ENCODE measurements at regions not wholly inside any gene's neighbourhood (a gene's known extent, or its start where the extent isn't known, plus 50 kb on each side); places are given as distances from the start of the nearest gene placed in this dataset.

GRCh38 chr6:40287296-40287850 lies 299.8 kb downstream of the LRFN2 start:
- H3K27me3 ChIP-seq (ENCODE audit: insufficient read depth, low read length), result no peaks in the 10 kb centered on the region

DNA sequence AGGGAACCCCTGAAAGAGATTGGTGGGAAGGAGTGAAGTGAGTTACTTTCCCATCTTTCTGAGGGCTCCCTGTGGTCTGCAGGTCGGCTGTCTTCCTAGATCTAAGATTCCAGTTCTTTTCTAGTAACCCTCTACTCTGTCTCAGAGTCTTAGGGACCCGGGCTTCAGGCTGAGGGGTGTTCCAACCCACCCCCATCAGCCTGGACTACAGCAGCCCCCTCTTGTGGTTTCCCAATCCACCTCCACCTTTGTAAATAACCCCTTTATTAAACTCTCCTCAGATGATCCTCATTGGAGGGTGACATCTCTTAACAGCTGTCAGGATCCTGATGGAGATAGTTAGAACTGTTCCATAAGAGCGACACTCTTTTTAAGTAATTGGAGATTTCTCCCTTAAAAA lies 300.4 kb downstream of the LRFN2 start:
- H3K36me3 ChIP-seq (ENCODE audit: insufficient read depth, low read depth, low read length), result no peaks in the 10 kb centered on the region
- H3K27me3 ChIP-seq (ENCODE audit: insufficient read depth, low read length), result no peaks in the 10 kb centered on the region
- H3K9ac ChIP-seq (ENCODE audit: low read depth, low read length), result peak overlapping the region; percentile 69; the same call in 1 of the 2 replicates
- peaks cover 41% of the 10 kb centered on the region for H3K4me1 ChIP-seq (ENCODE audit: insufficient read depth, low read length)
- no peak overlapping the region for H3K27ac ChIP-seq (ENCODE audit: low read length)
- H3K4me3 ChIP-seq (ENCODE audit: low read length), result peak overlapping the region; percentile 55; the same call in 1 of the 2 replicates
- no peaks in the 10 kb centered on the region for H3K9me3 ChIP-seq (ENCODE audit: insufficient read depth, low read depth, low read length)

More at GRCh38 chr6:40287296-40287850, 299.8 kb downstream of the LRFN2 start:
- Histone ChIP-seq H3K4me3 (ENCODE audit: low read length) (no peak overlapping the region), H3K36me3 (ENCODE audit: insufficient read depth, low read depth, low read length) (no peaks in the 10 kb centered on the region), H3K9ac (ENCODE audit: low read depth, low read length) (no peak overlapping the region; the same call in 1 of the 2 replicates), H3K27ac (ENCODE audit: low read length) (no peak overlapping the region), H3K4me1 (ENCODE audit: insufficient read depth, low read length) (peaks cover 41% of the 10 kb centered on the region), H3K9me3 (ENCODE audit: insufficient read depth, low read depth, low read length) (no peaks in the 10 kb centered on the region)

- Histone ChIP-seq H3K9ac (ENCODE audit: low read depth, low read length) (peak overlapping the region; percentile 69; the same call in 1 of the 2 replicates), H3K4me1 (ENCODE audit: insufficient read depth, low read length) (peaks cover 41% of the 10 kb centered on the region), H3K4me3 (ENCODE audit: low read length) (peak overlapping the region; percentile 55; the same call in 1 of the 2 replicates), H3K9me3 (ENCODE audit: insufficient read depth, low read depth, low read length) (no peaks in the 10 kb centered on the region), H3K27ac (ENCODE audit: low read length) (peak overlapping the region; percentile 62), H3K27me3 (ENCODE audit: insufficient read depth, low read length) (no peaks in the 10 kb centered on the region), H3K36me3 (ENCODE audit: insufficient read depth, low read depth, low read length) (no peaks in the 10 kb centered on the region)
Observed at GRCh38 chr6:40285996-40286395, 301.2 kb downstream of the LRFN2 start.

DNA sequence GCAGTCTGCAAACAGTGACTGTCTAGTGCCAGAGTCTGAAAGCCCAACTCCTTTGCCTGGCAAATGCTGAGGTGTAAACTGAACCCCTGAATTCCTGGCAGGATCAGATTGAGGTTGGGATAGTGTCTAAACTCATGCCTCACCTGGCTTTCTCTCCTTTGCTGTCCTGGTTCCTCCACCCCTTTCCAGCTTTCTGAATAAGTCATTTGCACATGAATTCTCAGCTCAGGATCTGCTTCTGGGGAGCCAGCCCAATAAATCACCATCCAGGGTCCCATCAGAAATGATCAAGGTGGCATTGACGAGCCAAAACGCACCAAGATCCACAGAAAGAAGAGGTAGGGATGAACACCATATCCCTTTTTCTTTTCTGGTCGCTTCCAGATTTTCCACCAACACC lies 301.6 kb downstream of the LRFN2 start:
- H3K27ac ChIP-seq (ENCODE audit: low read length), result peak overlapping the region; percentile 62
- H3K36me3 ChIP-seq (ENCODE audit: insufficient read depth, low read depth, low read length), result no peaks in the 10 kb centered on the region
- H3K4me1 ChIP-seq (ENCODE audit: insufficient read depth, low read length), result peaks cover 41% of the 10 kb centered on the region
- no peaks in the 10 kb centered on the region for H3K27me3 ChIP-seq (ENCODE audit: insufficient read depth, low read length)
- peak overlapping the region; percentile 45; the same call in 1 of the 2 replicates for H3K9ac ChIP-seq (ENCODE audit: low read depth, low read length)
- no peaks in the 10 kb centered on the region for H3K9me3 ChIP-seq (ENCODE audit: insufficient read depth, low read depth, low read length)
- peak overlapping the region; percentile 55 for H3K4me3 ChIP-seq (ENCODE audit: low read length)

GRCh38 chr6:40282986-40283385 lies 304.2 kb downstream of the LRFN2 start:
- Histone ChIP-seq H3K9me3 (ENCODE audit: insufficient read depth, low read depth, low read length) (no peaks in the 10 kb centered on the region), H3K27ac (ENCODE audit: low read length) (no peak overlapping the region), H3K9ac (ENCODE audit: low read depth, low read length) (no peak overlapping the region), H3K27me3 (ENCODE audit: insufficient read depth, low read length) (no peaks in the 10 kb centered on the region), H3K4me3 (ENCODE audit: low read length) (no peak overlapping the region), H3K4me1 (ENCODE audit: insufficient read depth, low read length) (peaks cover 25% of the 10 kb centered on the region; the same call in 1 of the 2 replicates), H3K36me3 (ENCODE audit: insufficient read depth, low read depth, low read length) (no peaks in the 10 kb centered on the region)

DNA sequence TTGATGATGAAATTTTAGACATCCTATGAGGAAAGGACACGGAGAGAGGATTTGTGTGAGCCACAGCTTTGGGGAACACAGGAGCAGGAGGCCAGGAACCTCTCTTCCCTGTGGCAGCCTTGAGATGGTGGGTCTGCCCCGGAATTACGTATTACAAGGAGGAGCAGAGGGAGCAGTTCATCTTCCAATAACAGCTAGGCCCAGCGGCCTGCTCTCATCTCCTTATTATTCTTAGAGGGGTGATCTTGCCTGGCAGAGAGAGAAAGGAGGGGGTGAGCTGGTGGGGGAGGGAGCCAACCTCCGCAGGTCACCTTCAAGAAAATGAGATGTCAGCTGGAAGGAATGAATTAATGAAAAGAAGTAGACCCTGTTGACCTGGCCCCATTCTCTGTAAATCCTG lies 305.8 kb downstream of the LRFN2 start:
- H3K27me3 ChIP-seq (ENCODE audit: insufficient read depth, low read length), result no peaks in the 10 kb centered on the region
- H3K36me3 ChIP-seq (ENCODE audit: insufficient read depth, low read depth, low read length), result no peaks in the 10 kb centered on the region
- peaks cover 14% of the 10 kb centered on the region; the same call in 1 of the 2 replicates for H3K4me1 ChIP-seq (ENCODE audit: insufficient read depth, low read length)
- H3K4me3 ChIP-seq (ENCODE audit: low read length), result no peak overlapping the region
- H3K9me3 ChIP-seq (ENCODE audit: insufficient read depth, low read depth, low read length), result no peaks in the 10 kb centered on the region
- H3K9ac ChIP-seq (ENCODE audit: low read depth, low read length), result no peak overlapping the region
- no peak overlapping the region for H3K27ac ChIP-seq (ENCODE audit: low read length)

DNA sequence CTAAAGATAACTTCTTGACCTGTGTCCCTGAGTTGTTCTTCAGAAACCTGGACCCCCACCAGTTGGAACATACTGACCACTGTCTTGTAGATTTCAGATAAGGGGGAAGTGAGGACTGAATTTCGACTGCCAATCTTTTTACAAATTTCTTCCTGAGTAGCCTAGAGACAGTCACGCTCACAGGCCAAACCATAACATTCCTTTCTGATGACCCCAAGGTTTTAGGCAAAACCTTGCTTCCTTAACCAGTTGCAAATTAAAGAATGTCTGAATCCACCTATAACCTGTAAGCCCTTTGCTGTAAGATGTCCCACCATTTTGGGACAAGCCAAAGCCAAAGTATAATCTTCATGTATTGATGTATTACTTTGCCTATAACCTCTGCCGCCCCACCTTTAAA lies 306.9 kb downstream of the LRFN2 start:
- Histone ChIP-seq H3K4me3 (ENCODE audit: low read length) (no peak overlapping the region), H3K9me3 (ENCODE audit: insufficient read depth, low read depth, low read length) (no peaks in the 10 kb centered on the region), H3K4me1 (ENCODE audit: insufficient read depth, low read length) (peaks cover 4% of the 10 kb centered on the region; the same call in 1 of the 2 replicates), H3K27ac (ENCODE audit: low read length) (no peak overlapping the region), H3K36me3 (ENCODE audit: insufficient read depth, low read depth, low read length) (no peaks in the 10 kb centered on the region), H3K9ac (ENCODE audit: low read depth, low read length) (no peak overlapping the region), H3K27me3 (ENCODE audit: insufficient read depth, low read length) (no peaks in the 10 kb centered on the region)

- no peak overlapping the region for H3K27ac ChIP-seq (ENCODE audit: low read length)
- no peaks in the 10 kb centered on the region for H3K9me3 ChIP-seq (ENCODE audit: insufficient read depth, low read depth, low read length)
- no peak overlapping the region for H3K9ac ChIP-seq (ENCODE audit: low read depth, low read length)
- H3K27me3 ChIP-seq (ENCODE audit: insufficient read depth, low read length), result no peaks in the 10 kb centered on the region
- no peaks in the 10 kb centered on the region for H3K4me1 ChIP-seq (ENCODE audit: insufficient read depth, low read length)
- H3K36me3 ChIP-seq (ENCODE audit: insufficient read depth, low read depth, low read length), result no peaks in the 10 kb centered on the region
- no peak overlapping the region for H3K4me3 ChIP-seq (ENCODE audit: low read length)
Observed at GRCh38 chr6:40276141-40276540, 311.0 kb downstream of the LRFN2 start.

DNA sequence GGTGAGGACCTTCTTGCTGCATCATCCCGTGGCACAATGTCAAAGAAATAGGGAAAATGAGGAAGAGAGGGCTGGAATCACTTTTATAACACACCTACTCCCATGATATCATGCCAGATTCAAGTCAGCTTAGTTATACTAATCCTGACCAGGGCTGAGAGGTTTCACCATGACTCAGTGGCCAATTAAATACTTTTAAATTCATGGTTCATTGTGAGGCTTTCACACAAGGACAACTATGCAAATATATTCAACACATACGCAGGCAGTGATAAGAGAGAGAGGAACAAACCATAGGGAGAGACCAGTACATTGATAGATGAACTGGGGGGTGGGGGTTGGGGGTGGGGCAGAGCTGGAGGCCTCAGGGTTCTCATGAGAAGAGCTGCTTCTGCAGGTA lies 313.1 kb downstream of the LRFN2 start:
- Histone ChIP-seq H3K4me3 (ENCODE audit: low read length) (no peak overlapping the region), H3K9me3 (ENCODE audit: insufficient read depth, low read depth, low read length) (no peaks in the 10 kb centered on the region)

DNA sequence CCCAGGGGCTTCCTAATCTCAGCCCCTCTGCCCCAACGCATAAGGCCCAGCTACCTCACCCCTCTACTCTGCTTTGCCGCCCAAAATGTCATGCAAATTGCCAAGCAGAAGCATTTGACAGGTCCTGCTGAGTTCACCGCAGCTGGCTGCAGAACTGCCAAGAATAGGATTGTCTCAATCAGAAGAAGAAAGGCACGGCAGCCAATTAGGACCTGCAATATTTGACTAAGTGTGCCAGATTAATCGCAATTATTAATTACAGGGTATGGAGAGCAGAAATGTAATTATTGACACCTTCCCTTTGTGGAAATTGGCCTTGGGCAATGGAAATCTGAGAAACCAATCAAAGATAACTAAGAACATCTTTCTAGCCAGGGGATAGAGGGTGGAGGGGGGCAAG lies 318.6 kb downstream of the LRFN2 start:
- Histone ChIP-seq H3K4me3 (ENCODE audit: low read length) (no peak overlapping the region), H3K9me3 (ENCODE audit: insufficient read depth, low read depth, low read length) (no peaks in the 10 kb centered on the region), H3K9ac (ENCODE audit: low read depth, low read length) (no peak overlapping the region), H3K4me1 (ENCODE audit: insufficient read depth, low read length) (no peaks in the 10 kb centered on the region; the same call in 1 of the 2 replicates), H3K27me3 (ENCODE audit: insufficient read depth, low read length) (no peaks in the 10 kb centered on the region), H3K36me3 (ENCODE audit: insufficient read depth, low read depth, low read length) (no peaks in the 10 kb centered on the region), H3K27ac (ENCODE audit: low read length) (no peak overlapping the region)

More for the DNA sequence above, 313.1 kb downstream of the LRFN2 start:
- Histone ChIP-seq H3K4me1 (ENCODE audit: insufficient read depth, low read length) (no peaks in the 10 kb centered on the region; the same call in 1 of the 2 replicates), H3K27ac (ENCODE audit: low read length) (no peak overlapping the region), H3K27me3 (ENCODE audit: insufficient read depth, low read length) (no peaks in the 10 kb centered on the region), H3K36me3 (ENCODE audit: insufficient read depth, low read depth, low read length) (no peaks in the 10 kb centered on the region), H3K9ac (ENCODE audit: low read depth, low read length) (no peak overlapping the region)

GRCh38 chr6:40268166-40268565 lies 319.0 kb downstream of the LRFN2 start:
- no peak overlapping the region for H3K27ac ChIP-seq (ENCODE audit: low read length)
- H3K36me3 ChIP-seq (ENCODE audit: insufficient read depth, low read depth, low read length), result no peaks in the 10 kb centered on the region
- H3K4me3 ChIP-seq (ENCODE audit: low read length), result no peak overlapping the region
- no peaks in the 10 kb centered on the region for H3K27me3 ChIP-seq (ENCODE audit: insufficient read depth, low read length)
- no peaks in the 10 kb centered on the region for H3K9me3 ChIP-seq (ENCODE audit: insufficient read depth, low read depth, low read length)
- H3K9ac ChIP-seq (ENCODE audit: low read depth, low read length), result no peak overlapping the region
- no peaks in the 10 kb centered on the region; the same call in 1 of the 2 replicates for H3K4me1 ChIP-seq (ENCODE audit: insufficient read depth, low read length)

- no peak overlapping the region for H3K4me3 ChIP-seq (ENCODE audit: low read length)
- H3K9me3 ChIP-seq (ENCODE audit: insufficient read depth, low read depth, low read length), result no peaks in the 10 kb centered on the region
- H3K27ac ChIP-seq (ENCODE audit: low read length), result no peak overlapping the region
- no peaks in the 10 kb centered on the region; the same call in 1 of the 2 replicates for H3K4me1 ChIP-seq (ENCODE audit: insufficient read depth, low read length)
- H3K36me3 ChIP-seq (ENCODE audit: insufficient read depth, low read depth, low read length), result no peaks in the 10 kb centered on the region
- no peaks in the 10 kb centered on the region for H3K27me3 ChIP-seq (ENCODE audit: insufficient read depth, low read length)
- H3K9ac ChIP-seq (ENCODE audit: low read depth, low read length), result no peak overlapping the region
Observed at GRCh38 chr6:40265615-40266014, 321.5 kb downstream of the LRFN2 start.
